ENCODE measurements at regions not wholly inside any gene's neighbourhood (a gene's known extent, or its start where the extent isn't known, plus 50 kb on each side); places are given as distances from the start of the nearest gene placed in this dataset.

DNA sequence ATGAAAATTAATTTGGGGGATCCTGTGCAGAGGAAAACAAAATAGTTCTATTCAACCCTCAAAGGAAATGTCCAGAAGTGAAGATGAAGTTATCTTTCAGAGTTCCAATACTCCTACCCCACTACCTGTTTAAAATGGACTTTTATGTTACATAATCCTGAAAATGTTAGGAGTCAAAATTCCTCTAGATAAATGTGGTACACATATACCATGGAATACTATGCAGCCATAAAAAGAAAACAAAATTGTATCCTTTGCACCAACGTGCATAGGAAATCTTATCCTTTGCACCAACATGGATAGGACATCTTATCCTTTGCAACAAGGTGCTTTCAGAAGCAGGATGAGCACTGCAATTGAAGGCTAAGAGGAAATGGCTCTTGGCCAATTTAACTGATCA, 245.2 kb downstream of the LTN1 start:
- DNase-seq: no peak

DNA sequence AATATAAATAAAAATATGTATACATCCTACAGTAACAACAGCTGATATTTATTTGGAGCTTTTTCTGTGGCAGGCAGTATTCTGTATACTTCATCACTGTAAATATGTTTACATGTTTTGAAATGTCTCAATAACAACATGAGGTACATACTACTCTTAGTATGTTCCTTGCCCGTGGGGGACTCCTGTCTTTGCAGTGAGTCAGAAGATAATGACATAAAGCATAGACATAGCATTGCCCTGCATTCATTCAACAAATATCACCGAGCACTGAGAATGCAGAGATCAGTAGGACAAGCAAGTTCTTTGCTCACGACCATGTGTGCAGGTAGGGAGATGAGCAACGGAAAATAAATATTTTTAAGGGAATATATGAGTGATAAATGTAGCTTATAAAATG, 246.5 kb downstream of the LTN1 start:
- DNase-seq: no peak

DNA sequence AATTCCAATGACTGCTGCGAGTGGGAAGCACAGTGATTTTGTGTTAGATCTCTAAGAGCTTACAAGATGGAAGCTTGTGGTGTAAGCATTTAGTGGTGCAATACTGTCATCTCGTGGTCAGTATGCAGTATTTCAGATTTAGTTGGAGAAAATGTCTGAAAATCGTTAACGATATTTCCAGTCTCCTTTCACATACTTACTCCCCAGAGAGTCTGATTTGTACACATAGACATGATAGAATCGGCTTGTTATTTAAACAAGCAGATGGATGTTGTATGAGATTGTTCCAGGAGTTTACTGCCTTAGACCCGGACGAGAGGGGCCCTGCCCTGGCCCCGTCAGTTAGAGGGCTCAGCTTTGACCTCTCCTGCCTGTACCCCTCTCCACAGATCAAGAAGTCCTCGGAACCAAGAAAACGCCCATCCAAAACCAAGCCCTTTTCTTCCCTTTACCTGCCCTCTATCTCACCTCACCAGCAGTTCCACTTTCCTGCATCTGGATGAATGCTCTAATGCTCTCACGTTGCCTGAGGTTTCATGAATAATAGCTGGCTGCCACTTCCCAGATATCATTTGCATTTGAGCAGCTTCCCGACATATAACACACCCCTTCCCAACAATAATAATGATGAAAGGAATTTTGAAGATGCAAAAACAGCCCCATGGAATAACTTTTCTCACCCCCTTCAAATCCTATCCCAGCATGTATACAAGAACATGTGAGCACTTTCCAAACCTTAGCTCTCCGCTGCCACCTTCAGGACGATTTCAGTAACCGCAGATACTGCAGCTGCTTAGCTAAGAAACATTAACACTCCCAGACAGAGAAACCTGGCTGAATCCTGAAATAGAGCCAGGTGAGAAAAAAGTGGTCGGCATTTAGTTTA, 247.3 kb downstream of the LTN1 start:
- peak; percentile 58 to 92 (median 71) for DNase-seq

DNA sequence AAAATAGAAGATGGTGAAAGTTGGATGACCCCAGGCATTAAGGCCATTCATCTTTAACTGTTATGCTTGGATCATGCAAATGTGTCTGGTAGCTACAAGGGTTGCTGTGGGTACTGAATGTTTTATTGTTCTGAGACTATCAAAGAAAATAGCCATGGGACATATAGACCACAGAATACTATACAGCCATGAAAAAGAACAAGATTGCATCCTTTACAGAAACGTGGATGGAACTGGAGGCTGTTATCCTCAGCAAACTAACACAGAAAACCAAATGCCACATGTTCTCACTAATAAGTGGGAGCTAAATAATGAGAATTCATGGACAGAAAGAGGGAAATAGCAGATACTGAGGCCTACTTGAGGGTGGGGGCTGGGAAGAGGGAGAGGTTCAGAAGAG, 249.0 kb downstream of the LTN1 start:
- no peak for DNase-seq

DNA sequence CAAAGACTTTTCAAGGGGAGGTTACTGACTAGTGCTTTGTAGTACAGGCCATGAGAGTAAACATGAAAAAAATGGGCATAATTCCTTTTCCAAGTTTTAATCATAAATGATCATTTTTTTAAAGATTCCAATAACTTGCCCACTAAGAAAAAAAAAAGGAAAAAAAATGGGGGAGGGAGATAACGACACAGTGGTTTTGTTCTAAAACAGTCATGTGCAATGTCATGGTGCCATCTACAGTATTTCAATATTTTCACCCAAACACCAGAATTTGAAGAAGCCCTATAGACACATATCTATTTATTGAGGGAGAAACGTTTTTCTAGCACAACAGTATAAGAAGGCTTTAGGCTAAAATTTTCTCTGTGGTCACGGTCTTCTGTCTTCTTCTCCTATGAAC, 250.2 kb downstream of the LTN1 start:
- peak in 1 of 3 experiments; percentile 6 for DNase-seq

- DNase-seq: no peak
These were observed 252.6 kb downstream of the LTN1 start for GRCh38 chr21:28740125-28740524.

GRCh38 chr21:28738882-28739281, 253.8 kb downstream of the LTN1 start:
- no peak for DNase-seq

- no peak for DNase-seq
These were observed 254.3 kb downstream of the LTN1 start for GRCh38 chr21:28738420-28738704.

GRCh38 chr21:28737674-28738419, 254.8 kb downstream of the LTN1 start:
- DNase-seq: peak in 2 of 3 experiments; percentile 28 to 77

DNA sequence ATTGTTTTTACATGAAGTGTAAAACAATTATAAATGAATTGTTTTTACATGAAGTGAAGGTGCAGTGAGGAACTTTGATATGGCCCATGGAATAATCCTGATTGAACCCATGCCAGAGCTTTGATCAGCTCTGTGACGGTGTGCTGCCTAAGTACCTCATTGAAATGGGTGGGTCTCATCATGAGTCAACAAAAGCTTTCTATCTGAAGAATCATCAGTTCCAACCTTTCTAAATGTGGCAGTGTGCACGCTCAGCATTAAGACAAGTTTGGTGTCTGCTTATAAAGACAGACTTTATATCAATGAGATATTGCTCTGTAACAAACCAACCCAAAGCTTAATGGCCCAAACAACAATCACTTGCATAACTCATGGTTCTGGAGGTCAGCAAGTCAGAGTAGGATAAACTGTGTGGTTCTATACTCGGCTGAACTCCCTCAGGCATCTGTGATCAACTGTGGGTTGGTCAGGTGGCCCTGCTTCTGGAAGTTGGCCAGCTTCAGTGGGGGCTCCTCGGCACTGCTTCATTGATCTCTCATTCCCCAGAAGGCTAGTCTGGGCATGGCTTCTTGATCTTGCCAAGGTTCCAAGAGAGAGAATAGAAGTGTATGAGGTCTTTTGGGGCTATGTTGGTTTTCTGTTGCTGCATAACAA, 258.0 kb downstream of the LTN1 start:
- no peak for DNase-seq

DNA sequence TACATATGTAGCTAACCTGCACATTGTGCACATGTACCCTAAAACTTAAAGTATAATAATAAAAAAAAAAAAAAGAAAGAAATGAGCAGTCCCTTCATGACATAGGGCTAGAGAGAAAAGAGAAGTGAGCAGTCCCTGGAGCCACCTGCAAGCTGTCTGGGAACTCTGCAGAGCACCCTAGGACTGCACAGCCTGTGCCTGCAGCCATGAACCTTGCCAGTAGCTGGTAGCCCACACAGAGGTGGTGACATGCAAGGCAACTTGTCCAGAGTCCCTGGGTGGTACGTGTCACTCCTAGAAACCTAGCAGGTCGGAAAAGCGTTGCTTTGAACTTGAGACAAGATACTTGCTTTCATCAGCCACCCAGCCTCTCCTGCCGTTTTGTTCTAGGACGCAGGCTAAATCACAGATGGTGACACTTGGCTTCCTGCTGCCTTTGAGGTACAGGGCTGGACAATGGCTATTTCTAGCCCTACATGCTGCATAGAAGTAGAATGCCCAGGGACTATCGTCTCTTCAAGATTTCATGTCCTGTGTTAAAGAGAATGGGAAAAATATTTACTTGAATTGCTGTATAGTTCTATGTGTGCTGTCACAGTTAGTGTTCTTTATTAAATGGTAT, 260.9 kb downstream of the LTN1 start:
- no peak for DNase-seq

DNA sequence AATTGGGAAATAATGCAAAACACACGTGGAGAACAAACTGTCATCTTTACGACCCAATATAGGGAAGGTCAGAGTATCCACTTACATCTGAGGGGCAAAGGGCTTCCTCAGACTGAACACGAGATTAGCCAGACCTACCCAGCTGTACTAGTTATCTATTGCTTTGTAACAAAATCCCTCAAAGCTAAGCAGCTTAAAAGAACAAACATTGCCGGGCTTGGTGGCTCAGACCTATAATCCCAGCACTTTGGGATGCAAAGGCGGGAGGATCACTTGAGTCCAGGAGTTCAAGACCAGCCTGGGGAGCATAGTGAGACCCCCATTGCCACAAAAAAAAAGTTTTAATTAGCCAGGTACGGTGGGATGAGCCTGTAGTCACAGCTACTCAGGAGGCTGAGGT, 262.8 kb downstream of the LTN1 start:
- DNase-seq: no peak

GRCh38 chr21:28727809-28728208, 264.9 kb downstream of the LTN1 start:
- DNase-seq: no peak

DNA sequence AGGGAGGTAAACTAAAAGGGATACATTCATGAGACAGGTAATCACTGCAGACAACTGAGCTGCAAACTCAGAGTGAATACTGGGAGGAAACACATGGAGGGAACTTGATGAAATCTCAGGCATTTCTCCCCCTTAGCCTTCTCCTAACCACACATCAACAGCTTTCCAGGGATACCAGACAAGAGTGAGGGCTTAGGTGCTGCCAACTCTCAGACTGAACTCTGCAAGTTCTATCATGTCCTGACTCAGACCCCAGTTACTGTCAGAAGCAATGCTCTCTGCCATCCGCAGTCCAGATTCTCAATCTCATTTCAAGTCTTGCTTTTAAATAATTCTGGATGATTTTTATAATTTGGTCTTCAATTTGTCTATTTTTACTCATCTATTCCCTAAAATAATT, 267.3 kb downstream of the LTN1 start:
- DNase-seq: no peak

DNA sequence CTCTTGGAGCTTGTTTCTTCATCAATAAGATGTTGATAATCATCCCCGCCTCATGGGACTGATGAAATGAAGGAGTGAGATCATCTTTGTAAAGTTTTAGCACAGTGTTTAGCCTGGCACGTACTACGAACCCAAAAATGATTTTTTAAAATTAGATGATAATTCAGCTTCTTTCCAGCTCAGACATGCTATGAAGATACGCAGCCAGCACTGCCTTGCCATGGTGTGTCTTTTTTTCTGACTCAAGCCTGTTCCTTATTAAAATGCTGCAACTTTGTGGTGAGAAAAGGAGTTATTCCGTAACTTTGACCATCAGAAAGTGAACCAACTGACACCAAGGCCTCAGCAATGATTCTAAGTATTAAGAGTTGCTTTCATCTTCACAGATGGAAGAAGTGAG, 269.0 kb downstream of the LTN1 start:
- DNase-seq: no peak

DNA sequence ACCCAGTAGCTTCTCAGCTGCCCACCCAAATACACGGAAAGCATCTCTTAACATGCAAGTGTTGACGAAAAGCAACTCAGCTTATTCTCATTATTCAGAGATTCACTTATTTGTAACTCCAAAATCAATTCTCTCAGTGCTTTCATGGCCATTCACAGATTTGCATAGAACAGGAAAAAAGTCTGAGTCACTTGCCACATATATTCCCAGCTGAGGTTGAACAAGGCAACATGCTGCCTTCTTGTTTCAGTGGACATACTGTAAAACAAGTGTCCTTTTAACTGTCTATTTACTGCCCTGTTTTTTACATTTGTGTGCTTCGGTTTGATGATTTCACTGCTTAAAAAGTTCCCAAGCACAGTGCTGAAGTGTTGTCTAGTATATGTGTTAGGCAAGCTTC, 273.0 kb downstream of the LTN1 start:
- DNase-seq: no peak

GRCh38 chr21:28714777-28715464, 277.8 kb downstream of the LTN1 start:
- DNase-seq: peak in 1 of 3 experiments; percentile 53

DNA sequence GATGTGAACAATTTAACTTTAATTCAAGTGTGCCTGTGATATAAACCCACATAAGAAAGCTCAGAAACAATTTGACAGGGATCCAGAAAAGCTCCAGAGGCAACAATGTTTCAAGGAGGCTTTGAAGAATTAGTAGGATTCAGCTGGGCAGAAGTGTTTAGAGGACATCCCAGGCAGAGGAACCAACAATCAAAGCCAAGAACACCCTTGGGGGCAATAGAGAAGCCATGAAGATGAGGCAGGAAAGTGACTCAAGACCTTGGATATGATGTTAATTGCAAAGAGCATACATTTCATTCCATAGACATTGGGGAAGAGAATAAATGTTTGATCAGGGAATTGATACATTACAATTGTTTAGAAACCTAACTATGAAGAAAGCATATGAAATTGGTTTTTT, 280.3 kb downstream of the LTN1 start:
- DNase-seq: no peak

DNA sequence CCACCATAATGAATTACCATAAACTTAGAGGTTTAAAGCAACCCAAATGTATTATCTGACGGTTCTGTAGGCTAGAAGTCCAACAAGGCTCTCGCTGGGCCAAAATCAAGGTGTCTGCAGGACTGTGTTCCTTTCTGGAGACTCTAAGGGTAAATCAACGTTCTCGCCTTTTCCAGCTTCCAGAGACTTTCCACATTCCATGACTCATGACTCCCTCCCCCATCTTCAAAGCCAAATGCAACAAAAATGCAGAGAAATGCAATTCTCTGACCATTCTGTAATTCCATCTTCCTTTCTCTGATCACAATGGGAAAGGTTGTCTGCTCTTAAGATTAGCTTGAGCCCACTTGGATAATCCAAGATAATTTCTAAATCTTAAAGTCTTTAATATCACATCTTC, 287.1 kb downstream of the LTN1 start:
- no peak for DNase-seq

DNA sequence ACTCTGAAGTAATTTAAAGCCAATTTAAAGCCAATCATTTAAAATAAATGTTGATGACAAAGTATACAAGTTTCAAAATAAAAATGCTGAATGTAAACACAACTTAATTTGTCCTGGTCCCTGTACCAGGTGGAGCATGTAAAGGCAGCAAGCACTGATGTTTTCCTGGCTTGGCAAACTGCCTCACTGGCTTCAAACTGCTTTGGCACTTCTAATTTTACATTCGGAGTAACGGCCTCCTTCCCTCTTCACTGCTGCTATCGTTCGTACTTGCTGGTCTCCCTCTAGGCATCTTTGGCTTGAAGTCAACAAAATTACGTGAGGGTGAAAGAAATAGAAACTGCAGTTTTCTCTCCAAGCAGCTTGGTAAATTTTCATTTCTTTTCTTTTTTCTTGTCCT, 287.9 kb downstream of the LTN1 start:
- DNase-seq: peak in 2 of 3 experiments; percentile 17 to 68

GRCh38 chr21:28703861-28704260, 288.8 kb downstream of the LTN1 start:
- DNase-seq: no peak

DNA sequence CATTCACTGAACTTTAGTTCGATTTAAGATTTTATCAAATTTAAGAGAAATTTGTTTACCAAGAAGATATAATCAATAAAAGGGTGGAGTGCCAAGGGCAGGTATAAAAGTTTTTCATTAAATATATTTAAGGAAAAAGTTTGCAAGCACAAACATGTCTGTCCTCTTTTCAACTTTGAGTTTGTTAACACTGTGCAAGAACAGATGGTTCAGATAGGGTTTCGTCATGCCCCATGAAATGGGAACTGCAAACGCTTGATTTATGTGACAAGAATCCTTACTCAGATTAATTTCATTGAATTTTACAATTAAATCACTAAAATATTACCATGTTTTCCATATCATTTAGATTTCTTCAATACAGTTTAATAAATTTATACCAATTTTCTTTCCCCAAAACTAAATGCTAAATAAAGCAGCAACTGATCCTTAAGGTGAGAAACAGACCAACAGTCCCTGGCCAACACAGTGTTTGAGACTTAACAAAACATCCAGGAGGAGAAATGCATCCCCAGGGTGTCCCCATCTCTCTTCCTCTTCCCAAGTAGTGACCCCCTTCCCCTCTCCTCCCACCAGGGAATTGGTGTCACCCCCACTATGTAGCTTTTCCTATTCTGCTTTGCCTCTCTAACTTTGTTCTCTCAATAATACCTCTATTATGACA, 292.9 kb downstream of the LTN1 start:
- DNase-seq: no peak

Measured in NCI-H1417 (cell line).